GM04504 (cell line): ENCODE measurements at regions not wholly inside any gene's neighbourhood (a gene's known extent, or its start where the extent isn't known, plus 50 kb on each side); places are given as distances from the start of the nearest gene placed in this dataset.
A peak's percentile ranks its signal among the peaks of the same experiment; 100 is the strongest.

Experiments used
- DNase-seq: peaks from one replicate; pipeline ENCODE4 v3.0.0-alpha.2; 2012; ENCODE audit warnings: low read depth

- DNase-seq, result no peak
Observed at GRCh38 chr6:78390066-78390465, 477.3 kb upstream of the IRAK1BP1 start.

GRCh38 chr6:78397499-78397898 lies 469.9 kb upstream of the IRAK1BP1 start:
- no peak for DNase-seq

GRCh38 chr6:78398292-78398691 lies 469.1 kb upstream of the IRAK1BP1 start:
- no peak for DNase-seq

GRCh38 chr6:78400076-78400475 lies 467.3 kb upstream of the IRAK1BP1 start:
- DNase-seq, result no peak

GRCh38 chr6:78427386-78427785 lies 440.0 kb upstream of the IRAK1BP1 start:
- DNase-seq, result no peak

GRCh38 chr6:78430521-78430920 lies 436.8 kb upstream of the IRAK1BP1 start:
- no peak for DNase-seq

GRCh38 chr6:78435671-78436070 lies 431.7 kb upstream of the IRAK1BP1 start:
- no peak for DNase-seq

- peak; percentile 13 for DNase-seq
Observed at GRCh38 chr6:78436335-78436734, 431.0 kb upstream of the IRAK1BP1 start.

GRCh38 chr6:78438135-78438534 lies 429.2 kb upstream of the IRAK1BP1 start:
- no peak for DNase-seq

- no peak for DNase-seq
Observed at GRCh38 chr6:78460711-78461110, 406.6 kb upstream of the IRAK1BP1 start.

- no peak for DNase-seq
Observed at GRCh38 chr6:78462728-78463127, 404.6 kb upstream of the IRAK1BP1 start.

GRCh38 chr6:78465059-78465634 lies 402.2 kb upstream of the IRAK1BP1 start:
- DNase-seq, result no peak

- no peak for DNase-seq
Observed at GRCh38 chr6:78476561-78476960, 390.8 kb upstream of the IRAK1BP1 start.

- no peak for DNase-seq
Observed at GRCh38 chr6:78482801-78483552, 384.4 kb upstream of the IRAK1BP1 start.

GRCh38 chr6:78483553-78484197 lies 383.7 kb upstream of the IRAK1BP1 start:
- DNase-seq, result no peak

- DNase-seq, result no peak
Observed at GRCh38 chr6:78484198-78485064, 382.9 kb upstream of the IRAK1BP1 start.

- DNase-seq, result no peak
Observed at GRCh38 chr6:78487401-78487800, 379.9 kb upstream of the IRAK1BP1 start.

GRCh38 chr6:78489874-78490273 lies 377.5 kb upstream of the IRAK1BP1 start:
- DNase-seq, result no peak

GRCh38 chr6:78492351-78493017 lies 374.9 kb upstream of the IRAK1BP1 start:
- DNase-seq, result no peak

- DNase-seq, result no peak
Observed at GRCh38 chr6:78500299-78501089, 366.9 kb upstream of the IRAK1BP1 start.

- DNase-seq, result no peak
Observed at GRCh38 chr6:78502386-78502887, 364.9 kb upstream of the IRAK1BP1 start.
